GM23338 (cell line): ENCODE measurements at regions not wholly inside any gene's neighbourhood (a gene's known extent, or its start where the extent isn't known, plus 50 kb on each side); places are given as distances from the start of the nearest gene placed in this dataset.

Source experiments
- ATAC-seq: fragments of 200-7000 bp; cut with Tn5 transposase; 3 replicates; pipeline ENCODE4 v1.9.1; 2020
- DNase-seq: peaks from one replicate; pipeline ENCODE4 v3.0.0-alpha.2; 2015; ENCODE audit warnings: low spot score
- H2AFZ ChIP-seq: fragments of 200-600 bp; sonication (generic); 2 replicates; pipeline ENCODE4 v1.8.0; 2016; ENCODE audit warnings: antibody characterized with exemption, mild to moderate bottlenecking, moderate library complexity
- H3F3A ChIP-seq: fragments of 200-600 bp; sonication (generic); replicated peaks from 2 replicates; pipeline ENCODE4 v1.8.0; 2017; ENCODE audit warnings: antibody characterized with exemption, mixed run types, low read depth
- H3K27ac ChIP-seq: fragments of 200-600 bp; sonication (generic); 2 replicates; pipeline ENCODE4 v1.6.1; 2016; ENCODE audit warnings: low read depth
- H3K27me3 ChIP-seq: fragments of 200-600 bp; sonication (generic); 2 replicates; pipeline ENCODE4 v1.8.0; 2016; ENCODE audit warnings: mild to moderate bottlenecking, mixed run types, moderate library complexity; ENCODE audit not compliant: insufficient read depth
- H3K36me3 ChIP-seq: fragments of 200-600 bp; sonication (generic); 2 replicates; pipeline ENCODE4 v1.8.0; 2016; ENCODE audit warnings: mild to moderate bottlenecking; ENCODE audit not compliant: insufficient read depth
- H3K4me1 ChIP-seq: fragments of 200-600 bp; sonication (generic); 2 replicates; pipeline ENCODE4 v1.8.0; 2016; ENCODE audit warnings: mild to moderate bottlenecking, moderate library complexity; ENCODE audit not compliant: insufficient read depth
- H3K4me2 ChIP-seq: fragments of 200-600 bp; sonication (generic); 2 replicates; pipeline ENCODE4 v1.7.1; 2017; ENCODE audit warnings: mixed run types
- H3K4me3 ChIP-seq: fragments of 200-600 bp; sonication (generic); 2 replicates; pipeline ENCODE4 v1.6.1; 2016; ENCODE audit warnings: mixed run types
- H3K79me2 ChIP-seq: fragments of 200-600 bp; sonication (generic); replicated peaks from 2 replicates; pipeline ENCODE4 v1.8.0; 2017; ENCODE audit warnings: mild to moderate bottlenecking; ENCODE audit not compliant: insufficient read depth
- H3K9me2 ChIP-seq: fragments of 200-600 bp; sonication (generic); 2 replicates; pipeline ENCODE4 v1.8.0; 2017; ENCODE audit not compliant: insufficient read depth
- H4K20me1 ChIP-seq: fragments of 200-600 bp; sonication (generic); replicated peaks from 2 replicates; pipeline ENCODE4 v1.8.0; 2017; ENCODE audit warnings: mild to moderate bottlenecking; ENCODE audit not compliant: insufficient read depth
- H3K27ac Mint-ChIP-seq: 2 replicates; pipeline ENCODE4 v1.8.0; 2020; ENCODE audit warnings: inconsistent platforms, mild to moderate bottlenecking, moderate library complexity, mixed read lengths
- H3K27me3 Mint-ChIP-seq: 3 replicates; pipeline ENCODE4 v1.8.0; 2022; ENCODE audit warnings: low read depth, mild to moderate bottlenecking, moderate library complexity, mixed read lengths, inconsistent platforms; ENCODE audit not compliant: insufficient read depth, poor library complexity
- H3K36me3 Mint-ChIP-seq: 3 replicates; pipeline ENCODE4 v1.8.0; 2021; ENCODE audit warnings: low read depth, mild to moderate bottlenecking, inconsistent platforms, moderate library complexity, mixed read lengths
- H3K4me1 Mint-ChIP-seq: 3 replicates; pipeline ENCODE4 v1.8.0; 2020; ENCODE audit warnings: mild to moderate bottlenecking, inconsistent platforms, mixed read lengths
- H3K4me3 Mint-ChIP-seq: 3 replicates; pipeline ENCODE4 v1.8.0; 2021; ENCODE audit warnings: moderate library complexity, mild to moderate bottlenecking, inconsistent platforms, mixed read lengths
- H3K9me3 Mint-ChIP-seq: 3 replicates; pipeline ENCODE4 v1.8.0; 2020; ENCODE audit warnings: moderate library complexity, mild to moderate bottlenecking, inconsistent platforms, mixed read lengths
- CTCF ChIP-seq, 2 experiments: fragments of 200-600 bp in 1 of 2; sonication (generic) in 1 of 2; conservative IDR thresholded peaks; 2 replicates each; pipeline versions ENCODE4 v1.5.1 to v1.6.1; 2016 to 2017; ENCODE audit warnings: antibody characterized with exemption in 2 of 2, low read depth in 2 of 2, mild to moderate bottlenecking in 2 of 2, moderate library complexity in 1 of 2
- JUNB ChIP-seq: IDR thresholded peaks from one replicate; pipeline ENCODE4 v1.6.1; 2016; ENCODE audit warnings: antibody characterized with exemption; ENCODE audit not compliant: unreplicated experiment
- STAT1 ChIP-seq: IDR thresholded peaks from one replicate; pipeline ENCODE4 v1.6.1; 2016; ENCODE audit warnings: antibody characterized with exemption; ENCODE audit not compliant: unreplicated experiment
- ZNF114 ChIP-seq: fragments of 250-450 bp; sonication (Bioruptor Pico); IDR thresholded peaks from 2 replicates; pipeline ENCODE4 v1.5.0; 2020; ENCODE audit warnings: mild to moderate bottlenecking, moderate library complexity
- TF ChIP-seq, protein P1 (sequence below): fragments of 250-450 bp; sonication (Bioruptor Pico); IDR thresholded peaks from 2 replicates; pipeline ENCODE4 v1.5.0; 2020; ENCODE audit warnings: mild to moderate bottlenecking, moderate library complexity
- TF ChIP-seq, protein P2 (sequence below): IDR thresholded peaks from one replicate; pipeline ENCODE4 v1.6.1; 2018; ENCODE audit warnings: antibody characterized with exemption; ENCODE audit not compliant: unreplicated experiment

DNA sequence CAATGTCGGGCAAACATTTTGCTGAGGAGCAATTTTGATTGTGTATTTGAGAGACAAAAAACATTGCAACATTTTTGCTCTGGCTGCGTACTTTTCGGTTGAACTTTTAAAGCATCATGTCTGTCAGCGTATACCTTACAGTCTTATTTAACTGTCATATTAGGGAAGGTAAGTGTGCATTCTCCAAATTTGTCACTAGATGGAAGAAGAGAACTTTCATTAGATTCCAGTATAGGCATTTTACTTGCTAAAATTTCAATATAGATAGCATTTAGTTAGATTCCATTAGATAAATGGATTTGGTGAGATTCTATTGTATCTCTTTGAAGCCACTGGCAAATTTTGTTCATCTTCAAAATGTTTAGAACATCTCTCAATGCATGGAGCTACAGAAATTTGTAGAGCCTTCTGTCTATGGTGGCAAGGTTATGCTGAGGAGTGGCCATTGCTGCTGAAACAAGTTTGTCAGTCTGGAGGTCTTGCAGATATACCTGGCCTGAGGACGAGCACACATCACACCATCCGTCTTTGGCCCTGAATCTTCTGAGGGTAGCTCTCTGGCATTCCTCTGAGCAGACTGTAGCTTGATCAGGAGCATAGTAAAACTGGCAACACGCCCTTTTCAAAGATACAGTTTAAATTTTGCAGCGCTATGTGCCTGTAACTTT lies 437.5 kb upstream of the MBL2 start:
- TF ChIP-seq STAT1 (no peak), CTCF (conservative IDR thresholded peaks at IDR 0.05; ENCODE audit: low read depth in 2 of 2) (peak in 1 of 2 experiments; percentile 92)
- peak; percentile 96 for ATAC-seq
- no peak overlapping the region for H3K4me2 ChIP-seq
- peaks cover 9% of the 10 kb centered on the region; the same call in 2 of the 3 replicates for H3K4me1 Mint-ChIP-seq
- DNase-seq = peak; percentile 75
- peak overlapping the region; percentile 51 for H3K27ac Mint-ChIP-seq
- no peaks in the 10 kb centered on the region for H3K27me3 Mint-ChIP-seq
- no peaks in the 10 kb centered on the region for H3K79me2 ChIP-seq
- H3F3A ChIP-seq = no peaks in the 10 kb centered on the region
- peaks cover 4% of the 10 kb centered on the region; the same call in 1 of the 2 replicates for H3K4me1 ChIP-seq
- peaks cover 22% of the 10 kb centered on the region for H3K9me3 Mint-ChIP-seq
- no peaks in the 10 kb centered on the region for H3K36me3 ChIP-seq
- H2AFZ ChIP-seq = no peak overlapping the region
- peaks cover 39% of the 10 kb centered on the region for H3K36me3 Mint-ChIP-seq
- H3K4me3 ChIP-seq = no peak overlapping the region
- no peaks in the 10 kb centered on the region for H3K9me2 ChIP-seq
- H3K27ac ChIP-seq = peak overlapping the region; percentile 4; the same call in 1 of the 2 replicates
- no peaks in the 10 kb centered on the region for H3K27me3 ChIP-seq
- H3K4me3 Mint-ChIP-seq = no peak overlapping the region
- H4K20me1 ChIP-seq = no peaks in the 10 kb centered on the region

DNA sequence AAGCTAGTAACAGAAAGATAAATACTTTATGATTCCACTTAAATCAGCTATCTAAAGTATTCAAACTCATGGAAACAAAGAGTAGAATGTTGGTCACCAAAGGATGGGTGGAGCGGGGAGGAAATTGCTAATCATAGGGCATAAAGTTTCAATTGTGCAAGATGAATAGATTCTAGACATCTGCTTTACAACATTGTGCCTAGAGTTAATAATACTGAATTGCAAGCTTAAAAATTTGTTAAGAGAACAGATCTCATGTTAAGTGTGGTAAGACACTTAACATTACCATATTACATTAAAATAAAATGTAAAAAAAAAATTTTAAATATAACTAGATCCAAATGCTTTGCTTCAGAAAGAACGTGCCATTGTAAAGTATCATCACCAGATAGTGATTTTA lies 411.1 kb upstream of the MBL2 start:
- Mint-ChIP-seq H3K27me3 (no peaks in the 10 kb centered on the region), H3K4me3 (no peak overlapping the region)
- no peak for TF ChIP-seq CTCF (conservative IDR thresholded peaks at IDR 0.05; ENCODE audit: low read depth in 2 of 2)
- no peak for TF ChIP-seq ZNF114
- TF ChIP-seq, protein P1, sequence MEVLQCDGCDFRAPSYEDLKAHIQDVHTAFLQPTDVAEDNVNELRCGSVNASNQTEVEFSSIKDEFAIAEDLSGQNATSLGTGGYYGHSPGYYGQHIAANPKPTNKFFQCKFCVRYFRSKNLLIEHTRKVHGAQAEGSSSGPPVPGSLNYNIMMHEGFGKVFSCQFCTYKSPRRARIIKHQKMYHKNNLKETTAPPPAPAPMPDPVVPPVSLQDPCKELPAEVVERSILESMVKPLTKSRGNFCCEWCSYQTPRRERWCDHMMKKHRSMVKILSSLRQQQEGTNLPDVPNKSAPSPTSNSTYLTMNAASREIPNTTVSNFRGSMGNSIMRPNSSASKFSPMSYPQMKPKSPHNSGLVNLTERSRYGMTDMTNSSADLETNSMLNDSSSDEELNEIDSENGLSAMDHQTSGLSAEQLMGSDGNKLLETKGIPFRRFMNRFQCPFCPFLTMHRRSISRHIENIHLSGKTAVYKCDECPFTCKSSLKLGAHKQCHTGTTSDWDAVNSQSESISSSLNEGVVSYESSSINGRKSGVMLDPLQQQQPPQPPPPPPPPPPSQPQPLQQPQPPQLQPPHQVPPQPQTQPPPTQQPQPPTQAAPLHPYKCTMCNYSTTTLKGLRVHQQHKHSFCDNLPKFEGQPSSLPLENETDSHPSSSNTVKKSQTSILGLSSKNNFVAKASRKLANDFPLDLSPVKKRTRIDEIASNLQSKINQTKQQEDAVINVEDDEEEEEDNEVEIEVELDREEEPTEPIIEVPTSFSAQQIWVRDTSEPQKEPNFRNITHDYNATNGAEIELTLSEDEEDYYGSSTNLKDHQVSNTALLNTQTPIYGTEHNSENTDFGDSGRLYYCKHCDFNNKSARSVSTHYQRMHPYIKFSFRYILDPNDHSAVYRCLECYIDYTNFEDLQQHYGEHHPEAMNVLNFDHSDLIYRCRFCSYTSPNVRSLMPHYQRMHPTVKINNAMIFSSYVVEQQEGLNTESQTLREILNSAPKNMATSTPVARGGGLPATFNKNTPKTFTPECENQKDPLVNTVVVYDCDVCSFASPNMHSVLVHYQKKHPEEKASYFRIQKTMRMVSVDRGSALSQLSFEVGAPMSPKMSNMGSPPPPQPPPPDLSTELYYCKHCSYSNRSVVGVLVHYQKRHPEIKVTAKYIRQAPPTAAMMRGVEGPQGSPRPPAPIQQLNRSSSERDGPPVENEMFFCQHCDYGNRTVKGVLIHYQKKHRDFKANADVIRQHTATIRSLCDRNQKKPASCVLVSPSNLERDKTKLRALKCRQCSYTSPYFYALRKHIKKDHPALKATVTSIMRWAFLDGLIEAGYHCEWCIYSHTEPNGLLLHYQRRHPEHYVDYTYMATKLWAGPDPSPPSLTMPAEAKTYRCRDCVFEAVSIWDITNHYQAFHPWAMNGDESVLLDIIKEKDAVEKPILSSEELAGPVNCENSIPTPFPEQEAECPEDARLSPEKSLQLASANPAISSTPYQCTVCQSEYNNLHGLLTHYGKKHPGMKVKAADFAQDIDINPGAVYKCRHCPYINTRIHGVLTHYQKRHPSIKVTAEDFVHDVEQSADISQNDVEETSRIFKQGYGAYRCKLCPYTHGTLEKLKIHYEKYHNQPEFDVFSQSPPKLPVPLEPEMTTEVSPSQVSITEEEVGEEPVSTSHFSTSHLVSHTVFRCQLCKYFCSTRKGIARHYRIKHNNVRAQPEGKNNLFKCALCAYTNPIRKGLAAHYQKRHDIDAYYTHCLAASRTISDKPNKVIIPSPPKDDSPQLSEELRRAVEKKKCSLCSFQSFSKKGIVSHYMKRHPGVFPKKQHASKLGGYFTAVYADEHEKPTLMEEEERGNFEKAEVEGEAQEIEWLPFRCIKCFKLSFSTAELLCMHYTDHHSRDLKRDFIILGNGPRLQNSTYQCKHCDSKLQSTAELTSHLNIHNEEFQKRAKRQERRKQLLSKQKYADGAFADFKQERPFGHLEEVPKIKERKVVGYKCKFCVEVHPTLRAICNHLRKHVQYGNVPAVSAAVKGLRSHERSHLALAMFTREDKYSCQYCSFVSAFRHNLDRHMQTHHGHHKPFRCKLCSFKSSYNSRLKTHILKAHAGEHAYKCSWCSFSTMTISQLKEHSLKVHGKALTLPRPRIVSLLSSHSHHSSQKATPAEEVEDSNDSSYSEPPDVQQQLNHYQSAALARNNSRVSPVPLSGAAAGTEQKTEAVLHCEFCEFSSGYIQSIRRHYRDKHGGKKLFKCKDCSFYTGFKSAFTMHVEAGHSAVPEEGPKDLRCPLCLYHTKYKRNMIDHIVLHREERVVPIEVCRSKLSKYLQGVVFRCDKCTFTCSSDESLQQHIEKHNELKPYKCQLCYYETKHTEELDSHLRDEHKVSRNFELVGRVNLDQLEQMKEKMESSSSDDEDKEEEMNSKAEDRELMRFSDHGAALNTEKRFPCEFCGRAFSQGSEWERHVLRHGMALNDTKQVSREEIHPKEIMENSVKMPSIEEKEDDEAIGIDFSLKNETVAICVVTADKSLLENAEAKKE = no peak
- no peak for TF ChIP-seq JUNB
- TF ChIP-seq, protein P2, sequence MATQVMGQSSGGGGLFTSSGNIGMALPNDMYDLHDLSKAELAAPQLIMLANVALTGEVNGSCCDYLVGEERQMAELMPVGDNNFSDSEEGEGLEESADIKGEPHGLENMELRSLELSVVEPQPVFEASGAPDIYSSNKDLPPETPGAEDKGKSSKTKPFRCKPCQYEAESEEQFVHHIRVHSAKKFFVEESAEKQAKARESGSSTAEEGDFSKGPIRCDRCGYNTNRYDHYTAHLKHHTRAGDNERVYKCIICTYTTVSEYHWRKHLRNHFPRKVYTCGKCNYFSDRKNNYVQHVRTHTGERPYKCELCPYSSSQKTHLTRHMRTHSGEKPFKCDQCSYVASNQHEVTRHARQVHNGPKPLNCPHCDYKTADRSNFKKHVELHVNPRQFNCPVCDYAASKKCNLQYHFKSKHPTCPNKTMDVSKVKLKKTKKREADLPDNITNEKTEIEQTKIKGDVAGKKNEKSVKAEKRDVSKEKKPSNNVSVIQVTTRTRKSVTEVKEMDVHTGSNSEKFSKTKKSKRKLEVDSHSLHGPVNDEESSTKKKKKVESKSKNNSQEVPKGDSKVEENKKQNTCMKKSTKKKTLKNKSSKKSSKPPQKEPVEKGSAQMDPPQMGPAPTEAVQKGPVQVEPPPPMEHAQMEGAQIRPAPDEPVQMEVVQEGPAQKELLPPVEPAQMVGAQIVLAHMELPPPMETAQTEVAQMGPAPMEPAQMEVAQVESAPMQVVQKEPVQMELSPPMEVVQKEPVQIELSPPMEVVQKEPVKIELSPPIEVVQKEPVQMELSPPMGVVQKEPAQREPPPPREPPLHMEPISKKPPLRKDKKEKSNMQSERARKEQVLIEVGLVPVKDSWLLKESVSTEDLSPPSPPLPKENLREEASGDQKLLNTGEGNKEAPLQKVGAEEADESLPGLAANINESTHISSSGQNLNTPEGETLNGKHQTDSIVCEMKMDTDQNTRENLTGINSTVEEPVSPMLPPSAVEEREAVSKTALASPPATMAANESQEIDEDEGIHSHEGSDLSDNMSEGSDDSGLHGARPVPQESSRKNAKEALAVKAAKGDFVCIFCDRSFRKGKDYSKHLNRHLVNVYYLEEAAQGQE = no peak

More for the DNA sequence above, 411.1 kb upstream of the MBL2 start:
- H4K20me1 ChIP-seq = no peaks in the 10 kb centered on the region
- H3K27me3 ChIP-seq = no peaks in the 10 kb centered on the region
- no peak for DNase-seq
- peaks cover 7% of the 10 kb centered on the region; the same call in 1 of the 2 replicates for H3K9me2 ChIP-seq
- ATAC-seq = no peak
- no peaks in the 10 kb centered on the region for H3K36me3 ChIP-seq
- H3F3A ChIP-seq = no peaks in the 10 kb centered on the region
- H3K27ac Mint-ChIP-seq = no peak overlapping the region
- no peak overlapping the region for H3K4me2 ChIP-seq
- no peaks in the 10 kb centered on the region for H3K79me2 ChIP-seq
- H3K36me3 Mint-ChIP-seq = peaks cover 26% of the 10 kb centered on the region
- no peaks in the 10 kb centered on the region for H3K4me1 ChIP-seq
- no peak overlapping the region for H3K4me3 ChIP-seq
- H3K4me1 Mint-ChIP-seq = no peaks in the 10 kb centered on the region
- no peak overlapping the region for H3K27ac ChIP-seq
- peaks cover 24% of the 10 kb centered on the region for H3K9me3 Mint-ChIP-seq
- H2AFZ ChIP-seq = no peak overlapping the region
